ENCODE measurements at regions not wholly inside any gene's neighbourhood (a gene's known extent, or its start where the extent isn't known, plus 50 kb on each side); places are given as distances from the start of the nearest gene placed in this dataset.
"Not testable (repeated sequence)": the region's sequence is repeated elsewhere in the genome, so short reads cannot be mapped to it uniquely, and the experiment has no call there.

GRCh38 chr6:57878792-57879191, 561.4 kb downstream of the PRIM2 start:
- not testable (repeated sequence) for H3K4me3 ChIP-seq, H3K27me3 ChIP-seq

GRCh38 chr6:57898850-57899249, 581.4 kb downstream of the PRIM2 start:
- H3K4me3 ChIP-seq, ATAC-seq, H3K27ac ChIP-seq, H3K27me3 ChIP-seq, H3K9me3 ChIP-seq, H3K4me1 ChIP-seq, H3K36me3 ChIP-seq: not testable (repeated sequence)
- WGBS, 2 donors (ENCODE audit: low coverage in 1 of 2): 77 to 81% methylated on average over 4 to 5 of the region's 5 CpGs

More at GRCh38 chr6:57878792-57879191, 561.4 kb downstream of the PRIM2 start:
- 50 to 100% methylated on average over 1 of the region's 1 CpG for WGBS, 2 donors (ENCODE audit: low coverage in 1 of 2)
- not testable (repeated sequence) for H3K4me1 ChIP-seq, H3K9me3 ChIP-seq, ATAC-seq, H3K27ac ChIP-seq, H3K36me3 ChIP-seq

GRCh38 chr6:57900687-57901399, 583.4 kb downstream of the PRIM2 start:
- not testable (repeated sequence) for H3K27me3 ChIP-seq, H3K4me3 ChIP-seq, H3K27ac ChIP-seq, H3K9me3 ChIP-seq, ATAC-seq, H3K36me3 ChIP-seq, H3K4me1 ChIP-seq
- 82 to 83% methylated on average over 2 of the region's 5 CpGs for WGBS, 2 donors (ENCODE audit: low coverage in 1 of 2)

- not testable (repeated sequence) for H3K36me3 ChIP-seq, H3K27me3 ChIP-seq, H3K4me3 ChIP-seq, H3K27ac ChIP-seq, ATAC-seq, H3K9me3 ChIP-seq, H3K4me1 ChIP-seq
- WGBS, 2 donors (ENCODE audit: low coverage in 1 of 2): 75 to 83% methylated on average over 2 to 3 of the region's 3 CpGs
These were observed 584.0 kb downstream of the PRIM2 start for GRCh38 chr6:57901445-57901844.

GRCh38 chr6:57904356-57904755, 586.9 kb downstream of the PRIM2 start:
- not testable (repeated sequence) for H3K27ac ChIP-seq, H3K4me3 ChIP-seq, ATAC-seq, H3K4me1 ChIP-seq, H3K27me3 ChIP-seq, H3K36me3 ChIP-seq, H3K9me3 ChIP-seq
- 62 to 85% methylated on average over 5 to 6 of the region's 6 CpGs for WGBS, 2 donors (ENCODE audit: low coverage in 1 of 2)

- H3K9me3 ChIP-seq, H3K27me3 ChIP-seq, H3K27ac ChIP-seq, ATAC-seq, H3K4me1 ChIP-seq, H3K4me3 ChIP-seq: not testable (repeated sequence)
- H3K36me3 ChIP-seq: peaks cover 0 to 20% of the 10 kb centered on the region in 2 donors
These were observed 597.9 kb downstream of the PRIM2 start for GRCh38 chr6:57915300-57915699.

- ATAC-seq, H3K9me3 ChIP-seq, H3K27ac ChIP-seq, H3K4me3 ChIP-seq, H3K27me3 ChIP-seq, H3K4me1 ChIP-seq: not testable (repeated sequence)
- H3K36me3 ChIP-seq: peaks cover 0 to 16% of the 10 kb centered on the region in 2 donors
- WGBS, 2 donors (ENCODE audit: low coverage in 1 of 2): 81 to 83% methylated on average over 2 of the region's 2 CpGs
These were observed 625.5 kb downstream of the PRIM2 start for GRCh38 chr6:57942966-57943365.

- H3K36me3 ChIP-seq: peaks cover 0 to 38% of the 10 kb centered on the region in 2 donors
- H3K27me3 ChIP-seq, H3K4me1 ChIP-seq, H3K27ac ChIP-seq, ATAC-seq, H3K9me3 ChIP-seq, H3K4me3 ChIP-seq: not testable (repeated sequence)
- WGBS, 2 donors (ENCODE audit: low coverage in 1 of 2): 87 to 90% methylated on average over 1 to 3 of the region's 7 CpGs
These were observed 628.8 kb downstream of the PRIM2 start for GRCh38 chr6:57946084-57946768.

- not testable (repeated sequence) for H3K27ac ChIP-seq, H3K27me3 ChIP-seq, ATAC-seq, H3K4me3 ChIP-seq, H3K4me1 ChIP-seq, H3K9me3 ChIP-seq
- no CpG with 5 or more reads among the region's 11 CpGs for WGBS, 2 donors (ENCODE audit: low coverage in 1 of 2)
- peaks cover 0 to 41% of the 10 kb centered on the region in 2 donors for H3K36me3 ChIP-seq
These were observed 629.3 kb downstream of the PRIM2 start for GRCh38 chr6:57946769-57947091.

- not testable (repeated sequence) for H3K27ac ChIP-seq, ATAC-seq, H3K4me1 ChIP-seq, H3K4me3 ChIP-seq, H3K9me3 ChIP-seq, H3K27me3 ChIP-seq
- whole genome bisulfite sequencing, 2 donors (ENCODE audit: low coverage in 1 of 2): no CpG with 5 or more reads among the region's 2 CpGs
- H3K36me3 ChIP-seq: peaks cover 0 to 43% of the 10 kb centered on the region in 2 donors
These were observed 631.1 kb downstream of the PRIM2 start for GRCh38 chr6:57948481-57948880.

- H3K27me3 ChIP-seq, H3K9me3 ChIP-seq, H3K27ac ChIP-seq, ATAC-seq, H3K4me1 ChIP-seq, H3K4me3 ChIP-seq: not testable (repeated sequence)
- H3K36me3 ChIP-seq: peaks cover 0 to 56% of the 10 kb centered on the region in 2 donors
- 79 to 100% methylated on average over 2 of the region's 4 CpGs for WGBS, 2 donors (ENCODE audit: low coverage in 1 of 2)
These were observed 633.0 kb downstream of the PRIM2 start for GRCh38 chr6:57950430-57950829.

- not testable (repeated sequence) for H3K27me3 ChIP-seq, H3K36me3 ChIP-seq, H3K9me3 ChIP-seq, H3K27ac ChIP-seq, ATAC-seq, H3K4me1 ChIP-seq, H3K4me3 ChIP-seq
These were observed 649.3 kb downstream of the PRIM2 start for GRCh38 chr6:57966757-57967156.

- not testable (repeated sequence) for H3K27me3 ChIP-seq, H3K4me3 ChIP-seq, ATAC-seq, H3K9me3 ChIP-seq, H3K27ac ChIP-seq, H3K36me3 ChIP-seq, H3K4me1 ChIP-seq
- 77 to 89% methylated on average over 2 to 4 of the region's 4 CpGs for WGBS, 2 donors (ENCODE audit: low coverage in 1 of 2)
These were observed 654.5 kb downstream of the PRIM2 start for GRCh38 chr6:57971956-57972355.
